ENCODE measurements at regions not wholly inside any gene's neighbourhood (a gene's known extent, or its start where the extent isn't known, plus 50 kb on each side); places are given as distances from the start of the nearest gene placed in this dataset.

DNA sequence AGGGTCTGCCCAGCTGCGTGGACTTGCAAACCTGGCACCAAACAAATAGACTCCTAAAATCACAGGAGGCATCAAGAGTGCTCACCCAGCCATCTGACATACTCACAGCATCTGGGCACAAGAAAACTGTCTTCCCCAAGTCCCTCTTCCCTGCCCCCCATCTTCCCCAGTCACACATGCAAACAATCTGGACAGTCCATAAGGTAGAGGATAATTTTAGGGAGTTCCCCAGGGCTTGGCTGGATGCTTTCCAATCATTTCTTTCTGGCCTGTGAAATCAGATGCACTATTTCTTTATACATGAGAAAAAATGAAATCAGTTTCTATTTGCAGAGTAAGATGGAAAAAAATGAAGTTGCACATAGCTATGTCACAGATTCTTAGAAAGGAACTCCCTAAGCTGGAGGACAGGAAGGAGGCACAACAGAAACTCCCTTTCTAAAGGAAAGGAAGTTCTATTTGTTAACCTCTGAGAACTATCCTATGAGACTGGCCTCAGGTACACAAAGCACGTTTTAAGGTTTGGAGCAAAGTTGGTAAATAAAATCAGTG, 342.3 kb downstream of the HNRNPD start:
- no peak for DNase-seq

- peak; percentile 62 for DNase-seq
Measured at GRCh38 chr4:82017680-82018079, 356.1 kb downstream of the HNRNPD start.

DNA sequence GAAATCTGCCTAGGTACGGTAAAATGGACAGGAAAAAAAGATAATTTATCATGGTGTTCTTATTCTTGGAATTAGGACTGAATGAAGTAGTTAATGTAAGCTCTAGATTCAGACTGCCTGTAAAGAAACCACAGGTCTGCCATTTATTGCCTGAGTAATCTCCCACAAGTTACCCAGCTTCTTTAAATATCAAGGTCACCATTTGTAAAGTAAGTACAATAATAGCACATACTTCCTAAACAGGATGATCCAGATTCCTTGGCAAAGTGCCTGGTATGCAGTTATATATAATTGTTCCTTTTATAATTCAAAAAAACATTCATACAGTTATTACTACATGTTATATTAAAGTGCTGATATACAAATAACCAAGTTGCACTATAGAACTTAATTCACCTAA, 368.6 kb downstream of the HNRNPD start:
- DNase-seq, result peak; percentile 5

GRCh38 chr4:81997313-81997712, 376.5 kb downstream of the HNRNPD start:
- no peak for DNase-seq

- DNase-seq, result no peak
Measured at GRCh38 chr4:81990898-81991297, 382.9 kb downstream of the HNRNPD start.

- no peak for DNase-seq
Measured at GRCh38 chr4:81990211-81990610, 383.6 kb downstream of the HNRNPD start.

GRCh38 chr4:81989202-81989601, 384.6 kb downstream of the HNRNPD start:
- no peak for DNase-seq

- DNase-seq, result no peak
Measured at GRCh38 chr4:81988178-81988577, 385.6 kb downstream of the HNRNPD start.

- DNase-seq, result no peak
Measured at GRCh38 chr4:81984746-81985145, 389.0 kb downstream of the HNRNPD start.

DNA sequence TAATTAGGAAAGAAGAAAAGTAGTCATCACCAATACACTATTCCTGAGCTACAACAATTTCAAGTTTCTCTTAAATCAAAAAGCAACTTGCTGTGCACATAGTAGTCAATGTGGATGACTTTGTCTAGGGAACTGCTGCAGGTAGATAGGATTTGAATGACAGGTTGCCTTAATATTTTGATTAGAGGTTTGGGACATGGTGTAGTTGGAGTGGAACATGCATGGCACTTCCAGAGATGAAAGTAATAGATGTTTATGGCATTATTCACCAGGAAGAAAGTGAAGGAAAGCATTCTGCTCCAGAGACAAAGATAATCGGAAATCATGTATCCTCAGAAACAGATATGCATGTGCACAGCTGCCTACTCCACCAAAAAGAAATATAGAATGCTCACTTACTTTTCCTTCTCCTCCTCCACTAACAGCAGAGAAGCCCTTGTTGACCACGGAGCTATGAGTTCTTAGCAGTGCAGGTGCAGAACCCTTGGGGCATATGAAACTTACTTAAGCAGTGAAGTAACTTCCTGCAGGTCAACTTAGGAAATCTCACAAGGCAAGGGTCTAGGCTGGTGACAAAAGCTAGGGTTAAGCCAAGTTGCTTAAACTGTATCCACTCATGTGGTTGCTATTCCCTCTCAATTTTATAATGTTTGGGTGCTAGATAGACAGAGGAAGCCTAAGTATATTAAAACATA, 390.8 kb downstream of the HNRNPD start:
- no peak for DNase-seq

DNA sequence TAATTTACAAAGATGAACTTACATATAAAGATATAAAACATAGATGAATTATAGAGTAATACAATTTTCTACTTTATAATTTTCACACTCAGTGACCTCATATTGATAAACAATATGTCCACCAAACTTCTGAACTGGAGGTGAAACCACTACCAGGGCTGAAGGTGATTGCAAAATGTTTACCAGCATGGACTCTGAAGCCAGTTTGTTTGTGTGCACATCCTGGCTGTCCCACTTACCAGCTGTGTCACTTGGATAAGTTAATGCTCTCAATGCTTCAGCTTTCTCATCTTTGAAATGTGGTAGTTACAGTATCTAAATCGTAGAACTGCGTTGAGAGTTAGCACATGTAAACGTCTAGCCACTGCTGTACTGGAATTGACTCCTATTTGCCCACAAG, 392.6 kb downstream of the HNRNPD start:
- DNase-seq, result no peak

GRCh38 chr4:81974523-81974922, 399.3 kb downstream of the HNRNPD start:
- no peak for DNase-seq

GRCh38 chr4:81971637-81972381, 402.0 kb downstream of the HNRNPD start:
- no peak for DNase-seq

GRCh38 chr4:81971061-81971460, 402.7 kb downstream of the HNRNPD start:
- DNase-seq, result no peak

DNA sequence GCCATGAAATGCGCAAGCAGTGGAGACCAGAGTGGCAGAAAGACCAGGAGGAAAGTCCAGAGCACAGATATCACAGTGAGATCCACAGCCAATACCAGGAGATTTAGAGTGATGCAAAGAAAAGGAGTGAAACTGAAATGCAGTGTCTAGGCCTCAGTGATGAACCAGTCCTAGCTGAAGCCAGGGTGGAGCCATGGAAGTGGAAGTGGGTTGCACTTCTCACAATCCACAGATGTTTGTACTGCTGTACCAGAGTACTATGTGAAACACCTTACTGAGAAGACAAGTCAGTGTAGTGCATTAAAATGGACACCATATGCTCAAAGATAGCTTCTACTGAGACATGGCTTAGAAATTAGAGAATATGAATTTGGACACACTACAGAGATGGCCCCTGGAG, 403.3 kb downstream of the HNRNPD start:
- no peak for DNase-seq

DNA sequence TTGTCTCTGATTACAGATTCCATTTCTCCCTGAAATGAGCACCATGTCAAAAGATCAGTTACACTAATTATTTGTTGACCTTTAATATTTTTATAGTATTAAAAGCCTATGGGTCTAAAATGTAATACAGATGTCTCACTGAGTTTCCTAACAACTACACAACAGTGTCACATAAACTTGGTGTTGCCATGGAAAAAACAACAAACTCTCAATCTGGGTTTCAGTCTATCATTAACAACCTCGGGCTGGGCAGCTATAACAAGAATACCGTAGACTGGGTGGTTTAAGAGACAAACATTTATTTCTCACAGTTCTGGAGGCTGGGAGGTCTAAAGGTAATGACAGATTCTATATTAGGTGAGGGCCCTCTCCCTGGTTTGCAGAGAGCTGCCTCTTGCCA, 407.1 kb downstream of the HNRNPD start:
- no peak for DNase-seq

GRCh38 chr4:81965911-81966310, 407.9 kb downstream of the HNRNPD start:
- no peak for DNase-seq

- no peak for DNase-seq
Measured at GRCh38 chr4:81965454-81965853, 408.3 kb downstream of the HNRNPD start.

DNA sequence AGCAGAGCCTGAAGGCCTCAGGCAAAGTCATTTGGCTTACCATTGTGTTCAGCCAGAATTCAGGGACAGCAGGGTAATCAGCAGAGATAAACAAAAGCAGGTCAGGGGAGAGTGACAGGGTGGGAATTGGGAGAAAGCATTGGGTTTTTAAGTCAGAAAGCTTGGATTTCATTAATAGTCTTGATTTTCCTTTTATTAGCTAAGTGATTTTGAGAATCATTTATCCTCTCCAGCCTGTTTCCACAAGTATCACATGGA, 410.1 kb downstream of the HNRNPD start:
- no peak for DNase-seq

DNA sequence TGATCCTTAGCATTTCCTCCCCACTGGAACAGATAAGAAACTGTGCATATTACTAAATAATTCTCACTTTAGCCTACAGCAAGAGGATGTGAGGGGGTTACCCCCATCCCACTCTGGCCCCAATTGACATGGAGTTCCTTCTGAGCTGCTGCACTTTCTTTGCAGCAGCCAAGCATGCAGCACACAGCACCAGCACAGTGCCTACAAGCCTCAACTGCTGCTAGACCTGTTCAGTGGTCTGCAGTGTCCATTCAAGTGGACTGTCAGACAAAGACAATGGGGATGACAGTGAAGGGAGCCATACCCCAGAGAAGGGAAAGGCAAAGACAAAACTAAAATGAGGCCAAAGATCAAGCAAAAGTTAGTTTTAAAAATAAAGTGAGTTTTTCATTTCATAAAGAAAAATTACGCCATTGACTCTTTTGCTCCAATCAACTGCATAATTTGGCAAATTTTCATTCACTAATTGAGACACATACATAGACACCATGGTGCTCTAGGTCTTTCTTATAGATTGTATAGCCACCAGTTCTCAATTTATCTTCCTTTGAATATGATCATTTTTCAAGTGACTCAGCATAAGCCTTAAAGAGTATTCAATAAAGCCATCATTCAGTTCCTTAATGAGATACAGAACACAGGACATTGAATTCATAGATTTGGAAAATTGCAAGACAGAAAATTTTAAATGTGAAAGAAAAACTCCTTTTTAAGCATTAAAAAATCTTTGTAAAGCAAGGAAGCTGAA, 410.6 kb downstream of the HNRNPD start:
- no peak for DNase-seq

GRCh38 chr4:81960961-81961360, 412.8 kb downstream of the HNRNPD start:
- DNase-seq, result no peak

DNA sequence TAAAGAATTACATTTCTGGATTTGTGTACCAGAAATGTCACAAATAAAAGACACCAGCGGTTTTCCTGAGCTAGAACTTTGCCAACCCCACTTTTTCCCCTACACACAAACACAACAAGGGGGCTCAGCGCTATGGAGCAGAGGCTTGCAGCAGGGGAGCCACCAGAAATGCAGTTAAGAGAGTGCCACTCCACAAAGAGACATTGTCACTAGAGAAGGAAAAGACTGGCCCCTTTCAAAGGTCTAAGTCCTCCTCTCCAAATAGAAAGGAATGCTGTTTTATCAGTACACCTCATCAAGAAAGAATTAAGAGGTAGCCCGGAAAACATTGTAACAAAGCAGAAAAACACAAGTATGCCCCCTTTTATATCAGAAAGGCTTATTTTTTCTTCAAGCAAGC, 419.5 kb downstream of the HNRNPD start:
- DNase-seq, result no peak

DNA sequence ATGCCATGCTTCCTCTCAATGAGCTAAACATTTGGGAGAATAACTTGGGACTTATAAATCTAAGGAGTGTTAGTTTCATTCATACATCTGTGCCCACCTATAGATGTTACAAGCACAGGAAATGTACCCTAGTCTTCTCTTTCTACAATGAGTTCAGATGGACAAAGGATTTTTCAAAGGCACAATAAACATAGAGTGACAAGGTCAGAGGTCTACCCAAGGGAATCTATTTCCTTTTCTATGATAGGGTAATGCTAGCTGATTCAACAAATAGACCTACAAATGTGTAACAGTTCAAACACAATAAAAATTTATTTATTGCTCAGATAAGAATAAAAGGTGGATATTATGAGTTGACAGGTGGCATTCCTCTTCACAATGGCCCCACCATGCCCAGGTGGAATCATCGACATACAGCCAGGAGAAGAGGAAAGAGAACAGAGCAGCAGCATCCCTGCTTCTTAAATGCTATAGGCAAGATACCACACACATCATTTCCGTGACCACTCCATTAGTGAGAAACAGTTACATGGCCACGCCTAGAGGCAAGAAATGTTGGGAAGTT, 421.8 kb downstream of the HNRNPD start:
- no peak for DNase-seq

Data from left kidney (tissue), 1 donor.